ENCODE measurements at regions not wholly inside any gene's neighbourhood (a gene's known extent, or its start where the extent isn't known, plus 50 kb on each side); places are given as distances from the start of the nearest gene placed in this dataset.

- no peak for DNase-seq
Measured at GRCh38 chr5:15447209-15447608, 52.8 kb upstream of the FBXL7 start.

DNA sequence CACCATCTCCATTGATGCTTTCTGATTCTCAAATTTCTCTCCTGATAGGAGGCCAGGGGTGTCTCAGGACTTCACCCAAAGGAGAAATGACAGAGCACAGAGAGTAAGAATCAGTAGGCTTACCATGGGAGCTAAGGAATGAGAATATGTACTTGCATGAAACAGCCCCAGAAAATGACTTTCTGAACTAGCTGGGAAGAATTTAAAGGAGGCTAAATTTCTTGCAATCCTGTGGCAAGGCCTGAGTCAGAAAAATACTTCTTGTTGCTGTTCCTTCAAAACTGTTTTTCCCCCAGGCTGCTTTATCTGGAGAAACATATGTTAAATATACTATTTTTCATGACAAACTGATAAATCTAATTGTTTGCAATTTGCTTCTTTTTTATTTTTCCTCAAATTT lies 53.4 kb upstream of the FBXL7 start:
- DNase-seq = no peak

- DNase-seq = no peak
Measured at GRCh38 chr5:15442193-15442570, 57.8 kb upstream of the FBXL7 start.

GRCh38 chr5:15441433-15442192 lies 58.4 kb upstream of the FBXL7 start:
- DNase-seq = no peak

GRCh38 chr5:15440434-15440833 lies 59.5 kb upstream of the FBXL7 start:
- no peak for DNase-seq

- DNase-seq = no peak
Measured at GRCh38 chr5:15439801-15440200, 60.2 kb upstream of the FBXL7 start.

DNA sequence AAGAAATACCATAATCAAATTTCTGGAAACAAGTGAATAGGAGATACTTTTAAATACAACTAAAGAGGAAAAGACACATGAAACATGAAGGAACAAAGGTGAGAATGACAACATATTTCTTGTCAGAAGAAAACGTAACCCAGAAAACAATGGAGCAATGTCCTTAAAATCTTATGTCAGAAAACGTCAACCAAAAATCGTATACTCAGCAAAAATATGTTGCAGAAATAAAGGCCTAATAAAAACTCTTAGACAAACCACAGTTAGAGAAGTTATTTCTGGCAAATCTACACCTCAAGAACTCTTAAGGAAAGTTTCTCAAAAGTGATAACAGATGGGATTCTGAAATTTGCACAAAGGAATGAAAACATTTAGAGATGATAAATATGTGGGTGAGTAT lies 66.3 kb upstream of the FBXL7 start:
- no peak for DNase-seq

GRCh38 chr5:15431923-15432322 lies 68.1 kb upstream of the FBXL7 start:
- no peak for DNase-seq

DNA sequence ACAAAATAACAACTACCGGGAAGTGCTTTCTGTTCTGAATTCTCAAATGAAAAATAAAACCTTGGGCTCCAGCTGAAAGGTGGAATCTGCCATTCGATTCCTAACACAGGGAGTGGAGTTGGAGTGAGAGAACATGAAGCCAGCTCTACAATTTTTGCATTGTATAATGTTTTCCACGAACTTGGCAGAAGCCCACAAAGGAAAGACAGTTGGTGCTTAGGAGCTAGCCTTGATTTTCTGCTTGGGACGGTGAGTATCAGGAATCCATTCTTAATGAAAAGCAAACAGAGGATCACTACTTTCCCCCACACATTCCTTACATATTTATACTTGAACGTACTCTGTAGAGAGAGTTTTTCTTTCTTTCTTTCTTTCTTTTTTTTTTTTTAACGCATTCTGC lies 74.2 kb upstream of the FBXL7 start:
- no peak for DNase-seq

DNA sequence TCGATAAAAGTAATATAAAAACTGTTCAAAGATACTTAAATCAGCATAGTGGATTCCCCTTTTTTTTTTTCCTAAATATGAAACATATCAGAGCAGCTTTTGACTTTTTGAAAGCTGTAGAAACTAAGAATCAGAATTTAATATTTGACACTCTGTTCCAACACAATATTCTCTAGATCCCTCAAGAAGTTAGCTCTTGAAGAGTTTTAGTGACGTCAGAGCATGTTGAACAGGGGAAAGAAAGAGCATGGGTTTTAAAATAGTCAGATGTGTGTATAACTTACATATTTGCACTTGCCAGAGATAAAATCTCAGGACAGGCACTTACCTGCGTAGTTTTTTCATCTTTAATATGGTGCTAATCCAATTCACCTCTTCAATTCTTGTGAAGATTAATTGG lies 75.2 kb upstream of the FBXL7 start:
- DNase-seq = no peak

- no peak for DNase-seq
Measured at GRCh38 chr5:15421921-15422412, 78.0 kb upstream of the FBXL7 start.

DNA sequence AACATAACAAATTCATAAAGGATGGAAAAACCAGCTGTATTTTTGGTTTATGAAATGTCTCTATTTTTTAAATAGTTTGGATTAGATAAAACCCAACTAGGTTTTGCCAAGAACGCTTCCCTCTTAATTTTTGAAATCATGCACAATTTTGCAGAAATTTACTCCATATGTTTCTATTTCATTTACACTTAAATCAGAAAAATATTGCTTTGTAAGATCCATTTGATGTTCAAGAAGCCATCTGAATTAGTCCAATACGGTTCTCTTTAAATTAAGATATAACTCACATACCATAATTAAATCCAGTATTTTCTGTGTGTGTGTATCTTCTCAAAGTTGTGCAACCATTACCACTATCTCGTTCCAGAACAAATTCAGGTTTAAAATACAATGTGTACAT lies 78.6 kb upstream of the FBXL7 start:
- no peak for DNase-seq

- DNase-seq = no peak
Measured at GRCh38 chr5:15420201-15420600, 79.8 kb upstream of the FBXL7 start.

DNA sequence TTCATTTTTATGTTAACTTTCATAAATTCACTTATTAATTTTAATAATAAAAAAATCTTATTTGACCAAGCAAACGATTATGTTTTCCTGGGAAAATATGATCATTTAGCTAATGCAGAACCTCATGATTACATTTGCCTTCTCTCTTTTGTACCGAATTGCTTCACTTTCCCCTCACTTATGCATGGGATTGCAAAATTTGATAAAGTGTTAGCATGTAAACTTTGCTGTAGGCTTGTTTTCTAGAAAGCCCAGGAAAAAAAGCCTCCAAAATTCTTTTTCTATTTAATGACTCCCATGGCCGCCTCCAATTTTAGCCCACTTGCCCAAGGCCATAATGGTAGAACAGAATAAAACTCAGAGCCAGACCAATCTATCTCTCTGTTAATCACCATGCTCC lies 82.8 kb upstream of the FBXL7 start:
- no peak for DNase-seq

DNA sequence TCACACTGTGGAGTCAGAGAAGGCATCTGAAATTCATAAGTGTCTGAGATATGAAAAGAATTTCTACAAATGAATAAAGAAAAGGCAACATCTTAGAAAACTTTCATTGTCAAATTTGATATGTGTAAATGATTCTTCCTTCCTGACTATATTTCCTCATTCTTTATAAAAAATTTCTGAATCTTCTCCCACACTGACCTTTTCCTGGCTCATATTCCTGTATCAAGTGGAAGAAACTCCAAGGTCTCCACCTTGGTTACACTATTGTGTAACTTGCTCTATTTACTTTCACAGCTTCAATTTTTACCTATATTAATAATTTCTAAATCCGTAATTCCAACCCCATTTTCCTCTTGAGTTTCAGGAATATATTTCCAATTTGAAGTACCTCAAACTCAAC lies 93.5 kb upstream of the FBXL7 start:
- DNase-seq = no peak

DNA sequence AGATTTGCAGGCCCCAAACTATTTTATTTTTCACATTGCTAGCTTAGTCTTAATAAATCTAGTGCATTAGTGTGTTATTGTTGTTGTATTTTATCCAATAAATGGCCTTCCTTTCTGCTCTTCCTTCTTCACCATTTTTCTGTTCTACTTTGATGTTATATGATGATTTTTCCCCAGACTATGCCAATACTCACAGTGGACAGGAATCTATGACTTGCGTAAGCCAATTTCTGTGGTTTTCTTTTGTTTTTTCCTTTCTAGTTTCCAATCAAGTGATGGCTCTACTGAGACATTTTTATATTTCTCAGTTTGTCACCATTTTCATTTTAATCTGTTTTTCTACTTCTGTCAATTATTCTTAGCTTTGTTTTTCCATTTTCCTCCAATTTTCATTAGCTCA lies 106.8 kb upstream of the FBXL7 start:
- DNase-seq = no peak

GRCh38 chr5:15391704-15392397 lies 108.1 kb upstream of the FBXL7 start:
- no peak for DNase-seq

DNA sequence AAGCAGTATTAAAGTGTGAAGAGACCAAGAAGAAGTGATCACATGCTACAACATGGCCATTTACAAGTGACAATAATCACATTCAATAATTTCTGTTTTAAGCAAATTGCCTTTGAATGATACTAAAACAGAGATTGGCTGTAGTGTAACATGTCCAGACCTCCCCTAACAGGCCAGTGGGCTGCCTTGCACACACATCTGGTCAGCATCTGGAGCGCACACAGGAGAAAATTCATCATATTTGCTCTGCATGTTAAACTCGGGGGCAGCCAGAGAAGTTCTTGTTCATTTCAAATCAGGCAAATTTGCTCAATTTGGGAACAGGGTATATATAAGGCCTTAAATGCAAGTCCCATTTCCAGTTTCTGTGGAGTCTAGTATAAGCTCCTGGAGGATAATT lies 111.1 kb upstream of the FBXL7 start:
- DNase-seq = no peak

- no peak for DNase-seq
Measured at GRCh38 chr5:15387931-15388524, 112.0 kb upstream of the FBXL7 start.

GRCh38 chr5:15386122-15386521 lies 113.9 kb upstream of the FBXL7 start:
- DNase-seq = no peak

DNA sequence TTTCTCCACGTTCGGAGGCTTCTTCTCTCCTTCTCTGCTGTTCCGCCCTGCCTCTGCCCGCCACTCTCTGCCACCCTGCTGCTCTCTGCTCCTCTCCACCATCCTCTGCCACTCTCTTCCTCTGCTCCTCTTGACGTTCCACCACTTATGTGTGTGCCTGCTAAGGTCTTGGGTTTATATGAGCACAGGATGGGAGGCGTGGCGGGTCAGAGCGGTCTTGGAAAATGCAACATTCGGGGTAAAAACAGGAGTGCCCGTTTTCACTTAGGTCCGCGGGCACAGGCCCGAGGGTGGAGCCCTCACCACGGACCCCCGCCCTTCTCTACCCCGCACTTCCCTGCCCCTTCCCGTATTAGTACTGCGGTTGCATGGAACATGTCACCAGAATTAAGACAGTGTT lies 114.4 kb upstream of the FBXL7 start:
- DNase-seq = no peak

DNA sequence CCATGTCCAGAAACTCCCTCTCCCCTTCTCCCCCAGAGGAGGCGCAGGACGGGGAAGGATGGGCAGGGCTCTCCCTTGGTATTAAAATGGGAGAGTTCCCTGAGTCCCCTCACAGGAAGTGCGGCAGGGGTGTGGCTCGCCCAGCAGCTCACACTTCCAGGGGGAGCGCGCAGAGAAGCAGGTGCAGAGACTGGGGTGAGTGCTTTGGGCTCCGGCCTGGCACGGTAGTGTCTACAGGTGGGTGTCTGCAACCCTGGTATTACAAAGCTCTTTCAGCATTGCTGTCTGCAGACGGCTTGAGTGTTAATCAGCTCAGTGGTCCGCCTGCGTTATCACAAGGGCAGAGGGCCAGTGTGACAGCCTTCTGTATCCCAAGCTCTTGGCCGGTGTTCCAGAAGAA lies 114.9 kb upstream of the FBXL7 start:
- DNase-seq = no peak

- DNase-seq = no peak
Measured at GRCh38 chr5:15384581-15384980, 115.4 kb upstream of the FBXL7 start.

DNA sequence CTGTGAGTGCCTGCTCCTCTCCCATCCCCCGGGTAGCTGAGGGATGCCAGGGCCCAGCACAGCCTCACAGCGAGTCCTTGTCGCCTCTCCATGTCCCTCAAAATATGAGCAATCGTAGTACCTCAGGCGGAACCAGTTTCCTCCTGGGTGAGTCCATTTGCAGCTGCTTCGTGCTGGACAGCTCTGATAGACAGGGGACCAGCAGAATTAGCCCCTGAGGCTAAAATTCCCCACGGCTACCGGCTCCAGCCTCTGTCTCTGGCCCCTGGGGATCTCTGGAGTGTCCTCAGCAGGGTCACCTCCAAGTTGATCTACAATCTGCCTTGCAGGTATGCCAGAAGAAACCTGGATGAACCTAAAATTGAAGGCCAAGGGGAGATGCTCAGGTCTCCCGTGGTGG lies 115.8 kb upstream of the FBXL7 start:
- no peak for DNase-seq

Measured in SHP77 treated with DMSO at 0.1 percent for 48 hours (cell line).